ENCODE measurements at regions not wholly inside any gene's neighbourhood (a gene's known extent, or its start where the extent isn't known, plus 50 kb on each side); places are given as distances from the start of the nearest gene placed in this dataset.

GRCh38 chr1:219795363-219795917, 132.9 kb downstream of the SLC30A10 start:
- TF ChIP-seq POLR2A (IDR thresholded peaks at IDR 0.05) (no peak), CTCF (IDR thresholded peaks at IDR 0.05) (no peak)

Measured in lower leg skin (tissue), 3 donors.